Kidney (tissue), 13 donors: ENCODE measurements at regions not wholly inside any gene's neighbourhood (a gene's known extent, or its start where the extent isn't known, plus 50 kb on each side); places are given as distances from the start of the nearest gene placed in this dataset.

Source experiments
- DNase-seq, 5 donors: peaks; one replicate each; pipeline ENCODE4 v3.0.0-alpha.2; 2013 to 2020
- FAIRE-seq: peaks from 2 replicates; lab custom pipeline; 2012; peaks lifted over from hg19 to GRCh38; lab: Jason Lieb, UNC
- H3K27ac ChIP-seq, 2 donors: one replicate each; pipeline ENCODE4 v1.7.0; 2013; ENCODE audit warnings: low read depth in 2 of 2, low read length in 2 of 2, inconsistent platforms in 1 of 2
- H3K27me3 ChIP-seq: one replicate; pipeline ENCODE4 v1.7.1; 2013; ENCODE audit warnings: low read length, inconsistent platforms; ENCODE audit not compliant: control insufficient read depth, insufficient read depth
- H3K36me3 ChIP-seq, 3 donors: one replicate each; pipeline versions ENCODE4 v1.7.0 to v1.7.1; 2013; ENCODE audit warnings: low read length in 3 of 3, control low read depth in 1 of 3, inconsistent platforms in 1 of 3; ENCODE audit not compliant: insufficient read depth in 3 of 3, control insufficient read depth in 2 of 3
- H3K4me1 ChIP-seq, 3 donors: one replicate each; pipeline versions ENCODE4 v1.7.0 to v1.7.1; 2013; ENCODE audit warnings: low read length in 3 of 3, inconsistent platforms in 1 of 3, low read depth in 1 of 3; ENCODE audit not compliant: control insufficient read depth in 2 of 3, insufficient read depth in 2 of 3
- H3K4me3 ChIP-seq, 3 donors: one replicate each; pipeline versions ENCODE4 v1.7.0 to v1.8.1; 2013; ENCODE audit warnings: low read length in 3 of 3, control low read depth in 1 of 3, inconsistent platforms in 1 of 3
- H3K9ac ChIP-seq, 3 donors: one replicate each; pipeline versions ENCODE4 v1.7.0 to v1.7.1; 2013; ENCODE audit warnings: low read length in 3 of 3, control low read depth in 1 of 3, inconsistent platforms in 1 of 3
- H3K9me3 ChIP-seq, 3 donors: one replicate each; pipeline versions ENCODE4 v1.7.0 to v1.7.1; 2013; ENCODE audit warnings: low read length in 3 of 3, control low read depth in 1 of 3, inconsistent platforms in 1 of 3; ENCODE audit not compliant: control insufficient read depth in 2 of 3, insufficient read depth in 1 of 3
- intact Hi-C: fragments of 100-400 bp; cut with DNase I; formaldehyde crosslinking; loops from one replicate; pipeline ENCODE4 v1.11.1; 2022
- TF ChIP-seq, protein P1 (sequence below): IDR thresholded peaks from 3 replicates; pipeline ENCODE4 v1.5.1; 2012; ENCODE audit warnings: mild to moderate bottlenecking, moderate library complexity, borderline replicate concordance; ENCODE audit not compliant: insufficient read depth; ENCODE audit errors: extremely low read depth
- donor health status: control.
- donor health status: control.
- donor health status: control.
- donor health status: control.
- donor health status: control.
- donor health status: DM: yes; HTN: yes; CAD: no.
- donor health status: Normal renal cell carcinoma (clear cell type).

DNA sequence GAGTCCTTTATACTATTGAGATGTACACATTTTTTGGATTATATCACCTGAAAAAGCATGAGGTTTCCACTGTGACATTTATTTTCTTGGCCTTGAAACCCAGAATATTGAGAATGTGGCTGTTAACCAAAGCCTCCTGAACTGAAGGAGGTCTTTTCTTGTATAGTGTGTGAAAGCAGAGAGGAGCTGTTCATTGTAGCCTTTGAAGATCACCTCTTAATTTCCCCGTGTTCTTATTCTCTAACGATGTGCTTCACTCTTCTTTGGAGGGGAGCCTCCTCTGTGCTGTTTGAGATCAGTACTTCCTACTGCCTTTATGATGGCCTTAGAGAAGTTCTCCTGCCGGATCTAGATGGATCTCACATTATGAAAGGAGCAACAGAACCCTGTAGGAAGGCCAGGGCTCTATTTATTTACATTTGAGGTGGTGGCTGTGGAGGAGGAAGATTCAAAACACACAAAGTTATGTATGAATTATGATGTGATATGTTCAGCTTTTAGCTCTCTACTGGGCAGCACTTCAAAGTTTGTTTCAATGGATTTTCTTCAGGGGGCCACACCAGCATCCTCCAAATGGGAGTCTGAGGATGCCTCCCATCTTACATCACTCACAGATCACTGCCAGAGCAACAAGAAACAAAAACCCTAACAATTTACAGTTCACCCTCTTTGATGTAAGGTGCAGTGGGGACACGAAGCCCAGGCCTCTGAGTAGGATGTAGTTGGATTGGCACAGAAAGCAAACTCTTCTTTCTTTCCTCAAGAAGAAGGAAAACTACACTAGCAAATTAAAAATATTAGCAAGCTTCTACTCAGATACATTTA, 322.3 kb downstream of the DLEU7 start:
- no peak overlapping the region for H3K27ac ChIP-seq
- H3K27me3 ChIP-seq: no peaks in the 10 kb centered on the region
- peaks cover 3 to 14% (median 10%) of the 10 kb centered on the region in 3 donors for H3K4me1 ChIP-seq
- no peak overlapping the region for H3K4me3 ChIP-seq
- FAIRE-seq (no peak), DNase-seq (no peak)
- intact Hi-C loops: no loop called here
- TF ChIP-seq, protein P1, sequence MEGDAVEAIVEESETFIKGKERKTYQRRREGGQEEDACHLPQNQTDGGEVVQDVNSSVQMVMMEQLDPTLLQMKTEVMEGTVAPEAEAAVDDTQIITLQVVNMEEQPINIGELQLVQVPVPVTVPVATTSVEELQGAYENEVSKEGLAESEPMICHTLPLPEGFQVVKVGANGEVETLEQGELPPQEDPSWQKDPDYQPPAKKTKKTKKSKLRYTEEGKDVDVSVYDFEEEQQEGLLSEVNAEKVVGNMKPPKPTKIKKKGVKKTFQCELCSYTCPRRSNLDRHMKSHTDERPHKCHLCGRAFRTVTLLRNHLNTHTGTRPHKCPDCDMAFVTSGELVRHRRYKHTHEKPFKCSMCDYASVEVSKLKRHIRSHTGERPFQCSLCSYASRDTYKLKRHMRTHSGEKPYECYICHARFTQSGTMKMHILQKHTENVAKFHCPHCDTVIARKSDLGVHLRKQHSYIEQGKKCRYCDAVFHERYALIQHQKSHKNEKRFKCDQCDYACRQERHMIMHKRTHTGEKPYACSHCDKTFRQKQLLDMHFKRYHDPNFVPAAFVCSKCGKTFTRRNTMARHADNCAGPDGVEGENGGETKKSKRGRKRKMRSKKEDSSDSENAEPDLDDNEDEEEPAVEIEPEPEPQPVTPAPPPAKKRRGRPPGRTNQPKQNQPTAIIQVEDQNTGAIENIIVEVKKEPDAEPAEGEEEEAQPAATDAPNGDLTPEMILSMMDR: no peak
- H3K36me3 ChIP-seq: no peaks in the 10 kb centered on the region
- H3K9ac ChIP-seq: no peak overlapping the region
- H3K9me3 ChIP-seq: no peaks in the 10 kb centered on the region

DNA sequence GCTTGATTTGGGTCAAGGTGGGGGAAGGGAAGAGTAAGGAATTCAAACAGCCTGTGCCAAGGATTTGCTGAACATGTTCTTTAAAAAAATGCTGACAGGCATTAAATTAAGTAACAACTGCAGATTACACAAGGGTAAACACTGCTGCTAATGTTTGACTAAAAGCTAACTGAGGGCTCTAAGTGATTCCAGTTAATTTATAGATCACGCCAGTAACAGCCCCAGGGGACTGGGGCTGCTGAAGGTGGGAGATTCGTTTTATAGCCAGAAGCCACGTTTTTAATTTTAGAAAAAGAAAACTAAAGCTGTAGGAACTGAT, 321.7 kb downstream of the DLEU7 start:
- Histone ChIP-seq H3K27me3 (no peaks in the 10 kb centered on the region), H3K9ac (no peak overlapping the region), H3K27ac (no peak overlapping the region), H3K36me3 (no peaks in the 10 kb centered on the region), H3K4me3 (peak overlapping the region in 2 of 3 donors; percentile 23 to 30), H3K9me3 (no peaks in the 10 kb centered on the region), H3K4me1 (peaks cover 7 to 14% (median 10%) of the 10 kb centered on the region in 3 donors)
- TF ChIP-seq, protein P1: no peak
- DNase-seq (peak in 2 of 5 donors; percentile 86 to 92), FAIRE-seq (peak; percentile 87)
- intact Hi-C loops: no loop called here

DNA sequence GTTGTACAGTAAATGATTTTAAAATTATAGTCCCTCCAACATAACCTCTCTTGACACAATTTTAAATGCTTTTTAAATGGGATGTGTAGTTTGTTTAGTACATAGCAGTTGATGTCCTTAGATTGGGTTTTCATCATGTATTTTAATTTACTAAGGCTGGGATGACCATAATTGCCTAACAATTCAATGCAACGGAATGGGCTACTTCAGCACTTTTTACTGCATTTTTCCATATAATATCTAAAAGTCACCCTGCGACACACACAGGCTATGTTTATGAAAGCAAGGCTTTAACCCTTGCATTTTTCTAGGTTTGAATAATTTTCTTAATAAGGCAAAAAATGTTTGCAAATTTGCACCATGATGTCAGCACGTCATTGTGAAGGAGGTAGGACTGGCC, 321.0 kb downstream of the DLEU7 start:
- Histone ChIP-seq H3K9me3 (no peaks in the 10 kb centered on the region), H3K36me3 (no peaks in the 10 kb centered on the region), H3K4me3 (no peak overlapping the region), H3K27me3 (no peaks in the 10 kb centered on the region), H3K4me1 (peaks cover 10 to 14% (median 12%) of the 10 kb centered on the region in 3 donors), H3K27ac (no peak overlapping the region), H3K9ac (no peak overlapping the region)
- TF ChIP-seq, protein P1: no peak
- intact Hi-C loops: no loop called here
- FAIRE-seq (no peak), DNase-seq (no peak)
